ENCODE measurements at regions not wholly inside any gene's neighbourhood (a gene's known extent, or its start where the extent isn't known, plus 50 kb on each side); places are given as distances from the start of the nearest gene placed in this dataset.

DNA sequence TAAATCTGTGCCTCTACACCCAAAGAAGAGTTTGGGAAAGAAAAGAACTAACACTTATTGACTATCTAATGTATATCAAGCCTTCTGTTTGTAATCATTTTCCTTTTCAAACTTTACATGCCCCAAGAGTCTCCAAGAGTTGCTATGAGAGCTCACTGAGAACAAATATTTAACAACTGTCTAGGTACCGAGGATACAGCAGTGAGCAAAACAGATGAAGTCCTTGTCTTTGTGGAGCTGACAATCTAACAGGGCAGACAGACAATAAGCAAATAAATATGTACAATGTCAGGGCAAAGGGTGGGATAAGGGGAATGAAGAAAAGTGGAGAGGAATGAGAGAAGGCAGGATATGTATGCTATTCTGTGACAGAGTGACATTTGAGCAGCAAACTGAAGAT lies 64.8 kb upstream of the KSR1 start:
- DNase-seq (ENCODE audit: low spot score) = no peak

DNA sequence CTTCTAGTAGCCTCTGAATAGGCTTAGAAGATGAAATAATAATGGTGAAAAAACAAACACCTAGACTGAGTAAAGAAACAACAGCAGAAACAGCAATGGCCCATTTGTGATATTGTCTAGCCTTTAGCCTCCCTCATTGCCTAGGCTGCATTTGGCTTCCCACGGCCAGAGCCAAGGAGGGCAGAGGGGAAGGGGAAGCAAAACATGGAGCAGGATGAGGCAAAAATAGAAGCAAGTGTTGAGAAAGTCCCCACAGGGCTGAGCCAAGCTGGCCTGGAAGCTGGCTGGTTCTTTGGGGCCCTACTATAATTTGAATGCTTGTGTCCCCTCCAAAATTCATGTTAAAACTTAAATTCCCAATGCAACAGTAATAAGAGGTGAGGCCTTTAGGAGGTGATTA lies 60.2 kb upstream of the KSR1 start:
- no peak for DNase-seq (ENCODE audit: low spot score)

DNA sequence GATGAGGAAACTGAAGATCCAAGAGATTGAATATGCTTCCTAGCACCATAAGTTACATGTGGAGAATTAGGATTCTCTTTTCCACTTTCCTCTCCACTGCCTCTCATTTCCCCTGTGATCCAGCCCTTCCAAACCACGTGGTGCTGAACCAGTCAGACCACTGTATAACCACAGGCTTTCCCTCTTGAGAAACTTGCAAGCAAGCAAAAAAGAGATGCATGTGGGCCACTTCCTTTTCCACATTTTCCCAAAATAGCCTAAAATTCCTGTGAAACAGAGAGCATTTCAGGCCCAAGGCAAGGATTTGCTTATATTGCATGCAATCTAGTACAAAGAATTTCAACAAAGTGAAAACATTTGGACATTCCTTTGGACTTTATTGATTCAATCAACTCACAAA lies 59.3 kb upstream of the KSR1 start:
- peak; percentile 78 for DNase-seq (ENCODE audit: low spot score)

DNA sequence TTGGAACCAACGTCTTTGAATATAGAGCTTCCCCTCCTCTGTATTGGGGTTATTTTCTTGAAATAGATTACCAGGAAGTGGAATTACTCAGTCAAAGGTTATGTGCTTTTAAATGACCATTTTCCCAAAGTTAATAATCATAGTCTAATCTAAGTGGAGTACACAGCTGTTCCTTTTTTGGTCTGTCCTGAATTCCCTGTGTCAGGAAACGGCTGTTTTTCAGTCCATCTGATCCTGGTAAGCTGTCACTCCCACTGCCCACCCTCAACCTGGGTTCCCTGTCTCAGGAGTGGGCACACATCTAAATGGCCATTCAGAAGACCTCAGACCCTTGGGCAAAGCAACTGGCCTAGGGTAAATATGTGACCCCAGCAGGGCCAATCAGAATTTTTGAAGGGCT lies 57.6 kb upstream of the KSR1 start:
- no peak for DNase-seq (ENCODE audit: low spot score)

DNA sequence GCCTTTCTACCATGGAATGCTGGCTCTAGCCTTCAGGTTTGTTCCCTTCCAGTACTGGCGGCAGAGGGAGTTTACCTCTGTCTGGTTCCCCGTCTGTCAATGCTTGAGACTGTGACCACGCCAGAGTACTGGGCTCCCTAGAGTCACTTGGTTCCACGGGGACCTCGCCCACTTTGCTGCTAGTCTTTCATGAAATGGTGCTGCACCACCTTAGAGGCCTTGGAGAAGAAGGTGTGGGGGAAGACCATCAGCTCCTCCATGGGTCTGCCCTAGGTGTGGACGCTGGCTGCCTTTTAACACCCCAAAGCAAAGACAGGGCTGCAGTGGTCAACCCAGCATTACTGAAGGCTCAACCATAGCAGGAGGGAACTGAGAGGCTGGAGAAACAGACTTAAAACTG lies 55.3 kb upstream of the KSR1 start:
- DNase-seq (ENCODE audit: low spot score) = no peak

DNA sequence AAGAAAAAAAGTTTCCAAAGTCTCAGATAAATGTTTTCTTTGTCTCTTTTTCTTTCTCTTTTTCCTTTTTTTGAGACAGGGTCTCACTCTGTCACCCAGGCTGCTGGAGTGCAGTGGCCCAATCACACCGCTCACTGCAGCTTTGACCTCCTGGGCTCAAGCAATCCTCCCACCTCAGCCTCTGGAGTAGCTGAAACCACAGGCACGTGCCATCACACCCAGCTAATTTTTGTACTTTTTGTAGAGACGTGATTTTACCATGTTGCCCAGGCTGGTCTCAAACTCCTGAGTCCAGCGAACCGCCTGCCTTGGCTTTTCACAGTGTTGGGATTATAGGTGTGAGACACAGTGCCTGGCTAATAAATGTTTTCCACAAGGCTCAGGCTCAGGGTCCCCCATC lies 53.3 kb upstream of the KSR1 start:
- no peak for DNase-seq (ENCODE audit: low spot score)

DNA sequence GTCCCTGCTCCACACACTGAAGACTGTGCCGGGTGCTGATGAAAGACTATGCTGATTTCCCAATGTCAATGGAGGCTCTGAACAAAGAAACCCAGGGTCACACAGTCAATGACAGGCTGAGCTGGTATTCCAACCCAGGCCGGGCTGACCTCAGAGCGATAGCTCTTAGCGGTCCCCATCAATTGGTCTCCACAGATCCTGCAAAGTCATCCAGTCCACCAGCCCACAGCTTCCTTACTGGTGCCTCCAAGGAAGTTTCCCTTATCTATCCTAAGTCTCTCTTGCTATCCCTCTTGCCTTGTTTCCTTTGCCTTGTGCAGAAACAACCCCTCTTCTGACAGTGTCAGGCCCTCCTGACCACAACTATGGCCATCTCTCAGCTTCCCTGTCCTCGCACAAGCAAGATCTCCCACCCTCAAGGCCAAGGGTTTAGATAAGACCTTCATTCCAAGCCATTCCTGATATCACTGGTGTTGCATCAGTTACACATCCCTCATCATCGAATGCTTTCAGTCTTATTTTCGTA lies 52.7 kb upstream of the KSR1 start:
- DNase-seq (ENCODE audit: low spot score) = no peak

DNA sequence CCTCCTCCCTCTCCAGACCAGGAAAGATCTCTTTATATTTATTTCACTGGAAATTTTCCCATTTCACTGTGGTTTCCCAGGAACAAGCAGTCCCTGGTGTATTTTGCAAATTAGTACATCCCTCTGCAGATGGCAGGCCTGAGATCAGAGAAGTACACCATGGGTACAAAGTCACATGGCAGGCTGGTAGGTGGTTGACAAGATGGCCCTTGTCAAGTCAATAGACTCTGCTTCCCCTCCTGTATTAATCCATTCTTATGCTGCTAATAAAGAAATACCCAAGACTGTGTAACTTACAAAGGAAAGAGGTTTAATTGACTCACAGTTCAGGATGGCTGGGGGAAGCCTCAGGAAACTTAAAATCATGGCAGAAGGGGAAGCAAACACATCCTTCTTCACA lies 51.6 kb upstream of the KSR1 start:
- DNase-seq (ENCODE audit: low spot score) = no peak

Data from AG20443 (cell line).